C4-2B (cell line): ENCODE measurements at regions not wholly inside any gene's neighbourhood (a gene's known extent, or its start where the extent isn't known, plus 50 kb on each side); places are given as distances from the start of the nearest gene placed in this dataset.
"Not testable (repeated sequence)": the region's sequence is repeated elsewhere in the genome, so short reads cannot be mapped to it uniquely, and the experiment has no call there.

Experiments
- H3K27ac ChIP-seq: fragments of 450-650 bp; 2 replicates; pipeline ENCODE4 v1.5.1; 2017
- ZFX ChIP-seq: fragments of 450-650 bp; IDR thresholded peaks from 2 replicates; pipeline ENCODE4 v1.6.1; 2017
- TF ChIP-seq, protein P1 (sequence below): fragments of 450-650 bp; conservative IDR thresholded peaks from 2 replicates; pipeline ENCODE4 v1.5.1; 2017; ENCODE audit warnings: mild to moderate bottlenecking

DNA sequence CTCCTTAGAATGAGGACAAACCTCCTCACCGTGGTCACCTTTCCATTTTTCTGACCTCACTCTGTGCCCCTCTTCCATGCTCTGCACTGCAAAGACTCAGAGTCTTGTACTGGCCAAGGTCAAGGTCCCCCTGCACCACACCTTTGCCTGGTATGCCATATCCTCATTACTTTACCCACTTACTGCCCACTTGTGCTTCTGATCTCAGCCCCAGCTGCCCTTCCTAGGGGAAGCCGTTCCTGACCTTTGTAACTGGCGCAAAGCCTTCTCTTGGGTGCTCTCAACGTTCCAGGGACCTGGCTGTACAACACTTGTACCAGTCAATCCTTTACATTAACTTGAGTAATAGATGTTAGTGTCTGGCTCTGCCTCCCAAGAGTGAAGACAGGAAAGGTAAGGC lies 256.0 kb downstream of the SV2B start:
- no peak overlapping the region for H3K27ac ChIP-seq
- TF ChIP-seq ZFX: no peak
- TF ChIP-seq, protein P1, sequence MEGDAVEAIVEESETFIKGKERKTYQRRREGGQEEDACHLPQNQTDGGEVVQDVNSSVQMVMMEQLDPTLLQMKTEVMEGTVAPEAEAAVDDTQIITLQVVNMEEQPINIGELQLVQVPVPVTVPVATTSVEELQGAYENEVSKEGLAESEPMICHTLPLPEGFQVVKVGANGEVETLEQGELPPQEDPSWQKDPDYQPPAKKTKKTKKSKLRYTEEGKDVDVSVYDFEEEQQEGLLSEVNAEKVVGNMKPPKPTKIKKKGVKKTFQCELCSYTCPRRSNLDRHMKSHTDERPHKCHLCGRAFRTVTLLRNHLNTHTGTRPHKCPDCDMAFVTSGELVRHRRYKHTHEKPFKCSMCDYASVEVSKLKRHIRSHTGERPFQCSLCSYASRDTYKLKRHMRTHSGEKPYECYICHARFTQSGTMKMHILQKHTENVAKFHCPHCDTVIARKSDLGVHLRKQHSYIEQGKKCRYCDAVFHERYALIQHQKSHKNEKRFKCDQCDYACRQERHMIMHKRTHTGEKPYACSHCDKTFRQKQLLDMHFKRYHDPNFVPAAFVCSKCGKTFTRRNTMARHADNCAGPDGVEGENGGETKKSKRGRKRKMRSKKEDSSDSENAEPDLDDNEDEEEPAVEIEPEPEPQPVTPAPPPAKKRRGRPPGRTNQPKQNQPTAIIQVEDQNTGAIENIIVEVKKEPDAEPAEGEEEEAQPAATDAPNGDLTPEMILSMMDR: no peak

DNA sequence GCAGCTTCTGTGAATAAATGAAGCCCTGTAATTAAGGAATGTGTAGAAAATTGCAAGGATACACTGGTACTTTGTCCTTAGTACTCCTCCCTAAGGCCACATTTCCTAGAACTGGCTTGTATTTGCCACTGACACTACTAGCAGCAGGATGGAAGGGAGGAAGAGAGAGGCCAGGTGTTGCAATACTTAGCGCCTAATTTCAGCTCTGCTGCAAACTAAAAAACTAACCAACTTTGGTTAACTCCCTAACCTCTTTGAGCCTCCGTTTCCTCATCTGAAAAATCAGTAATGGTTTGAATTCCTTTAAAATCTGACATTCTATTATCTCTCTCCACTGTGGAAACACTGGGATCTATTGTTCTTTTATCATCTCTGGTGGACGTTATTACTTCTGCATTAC lies 257.0 kb downstream of the SV2B start:
- no peak for TF ChIP-seq ZFX
- TF ChIP-seq, protein P1: no peak

DNA sequence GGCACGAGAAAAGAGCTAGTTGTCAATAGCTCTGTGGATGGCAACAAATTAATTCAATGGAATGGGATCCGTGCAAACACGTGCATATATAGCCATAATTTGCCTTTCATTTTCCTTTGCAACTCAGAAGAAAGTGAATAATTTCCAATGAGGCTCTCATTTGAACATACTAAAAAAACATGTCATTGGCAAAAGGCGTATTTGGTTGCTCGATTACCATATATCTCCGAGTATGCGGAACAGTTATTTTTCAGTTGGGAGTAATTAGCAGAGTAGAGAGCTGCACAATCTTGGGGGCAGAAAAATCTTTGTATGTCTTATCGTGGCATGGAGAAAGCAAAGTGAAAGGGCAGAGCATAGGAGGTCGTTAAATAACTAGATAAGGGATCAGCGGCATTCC lies 257.4 kb downstream of the SV2B start:
- H3K27ac ChIP-seq: no peak overlapping the region
- no peak for TF ChIP-seq ZFX
- TF ChIP-seq, protein P1: no peak

More for the DNA sequence above, 257.0 kb downstream of the SV2B start:
- H3K27ac ChIP-seq: no peak overlapping the region

DNA sequence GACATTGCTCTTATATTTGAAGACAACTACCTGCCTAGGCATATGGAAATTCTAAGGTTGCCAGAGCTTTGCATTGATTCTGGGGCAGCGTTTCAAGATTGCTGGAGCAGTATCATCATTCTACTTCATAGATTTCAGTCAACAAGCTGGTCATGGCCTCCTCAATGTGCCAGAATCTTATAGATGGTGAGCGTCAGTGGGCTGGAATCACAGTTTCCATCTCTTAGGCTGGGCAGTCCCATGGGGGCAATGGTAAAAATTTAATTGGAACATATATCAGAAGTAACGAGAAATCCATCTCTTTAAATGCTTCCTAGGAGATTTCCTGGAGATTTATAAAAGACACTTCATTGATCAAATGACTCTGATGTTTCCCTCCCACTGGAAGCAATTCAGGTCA lies 258.3 kb downstream of the SV2B start:
- H3K27ac ChIP-seq: no peak overlapping the region
- no peak for TF ChIP-seq ZFX
- TF ChIP-seq, protein P1: no peak

DNA sequence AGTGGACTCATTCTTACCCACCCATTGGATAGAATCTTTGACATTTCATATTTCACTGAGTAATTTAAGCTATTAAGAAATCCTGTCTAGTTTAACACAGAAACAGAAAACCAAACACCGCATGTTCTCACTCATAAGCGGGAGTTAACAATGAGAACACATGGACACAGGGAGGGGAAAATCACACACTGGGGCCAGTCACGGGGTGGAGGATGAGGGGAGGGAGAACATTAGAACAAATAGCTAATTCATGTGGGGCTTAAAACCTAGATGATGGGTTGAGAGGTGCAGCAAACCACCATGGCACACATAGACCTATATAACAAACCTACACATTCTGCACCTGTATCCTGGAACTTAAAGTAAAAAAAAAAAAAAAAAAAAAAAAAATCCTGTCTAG lies 261.6 kb downstream of the SV2B start:
- not testable (repeated sequence) for H3K27ac ChIP-seq

DNA sequence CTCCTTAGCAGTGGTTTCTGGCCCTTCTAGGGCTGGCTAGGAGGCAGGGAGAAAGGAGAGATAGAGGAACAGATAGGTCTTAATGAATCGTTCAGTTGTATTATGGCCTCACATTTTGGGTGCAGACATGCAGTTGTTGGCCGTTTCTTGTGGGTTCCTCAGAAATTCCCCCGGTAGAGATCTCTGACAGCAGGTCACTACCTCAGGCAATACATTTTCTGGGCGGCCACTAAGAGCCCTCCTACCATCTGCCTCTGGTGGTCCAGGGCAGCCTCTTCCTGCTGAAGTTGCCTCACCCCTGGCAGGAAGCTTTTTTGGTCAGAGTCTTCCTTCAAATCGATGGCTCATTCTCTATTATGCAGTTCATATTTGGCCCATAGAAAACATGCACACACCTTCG lies 266.1 kb downstream of the SV2B start:
- TF ChIP-seq, protein P1: no peak
- no peak for TF ChIP-seq ZFX
- H3K27ac ChIP-seq: no peak overlapping the region

DNA sequence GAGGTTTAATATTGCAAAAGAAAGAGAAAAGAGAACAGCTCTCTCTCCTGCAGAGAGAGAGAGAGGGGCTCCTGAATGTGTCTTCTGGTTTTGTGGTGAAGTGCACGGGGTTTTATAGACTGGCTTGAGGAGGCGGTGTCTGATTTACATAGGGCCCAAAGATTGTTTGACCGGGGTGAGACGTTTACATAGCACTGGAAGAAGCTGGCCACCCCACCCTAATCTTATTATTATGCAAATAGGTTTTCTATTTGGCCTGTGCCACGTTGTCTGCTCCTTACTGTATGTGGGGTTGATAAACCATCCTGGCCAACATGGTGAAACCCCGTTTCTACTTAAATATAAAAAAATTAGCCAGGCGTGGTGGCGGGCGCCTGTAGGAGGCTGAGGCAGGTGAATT lies 268.6 kb downstream of the SV2B start:
- H3K27ac ChIP-seq: no peak overlapping the region
- TF ChIP-seq ZFX: no peak
- TF ChIP-seq, protein P1: no peak

DNA sequence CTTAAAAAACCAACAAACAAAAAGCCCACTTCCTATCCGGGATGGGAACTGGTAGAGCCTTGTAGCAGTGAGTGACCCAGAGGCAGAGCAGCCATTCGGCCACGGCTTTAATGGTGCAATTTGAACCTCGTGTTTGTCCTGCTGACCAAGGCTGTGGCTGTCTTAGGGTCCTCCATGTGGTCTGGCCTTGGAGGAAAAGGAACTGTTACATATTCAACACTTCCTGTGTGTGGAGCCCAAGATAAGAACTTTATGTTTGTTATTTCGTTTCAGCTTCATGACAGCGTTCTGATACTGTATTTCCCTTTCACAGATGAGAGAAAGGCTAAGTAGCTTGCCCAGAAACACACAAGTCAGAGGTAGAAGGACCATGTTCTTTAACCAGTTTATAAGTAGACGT lies 269.8 kb downstream of the SV2B start:
- TF ChIP-seq, protein P1: no peak
- no peak for TF ChIP-seq ZFX
- no peak overlapping the region for H3K27ac ChIP-seq

DNA sequence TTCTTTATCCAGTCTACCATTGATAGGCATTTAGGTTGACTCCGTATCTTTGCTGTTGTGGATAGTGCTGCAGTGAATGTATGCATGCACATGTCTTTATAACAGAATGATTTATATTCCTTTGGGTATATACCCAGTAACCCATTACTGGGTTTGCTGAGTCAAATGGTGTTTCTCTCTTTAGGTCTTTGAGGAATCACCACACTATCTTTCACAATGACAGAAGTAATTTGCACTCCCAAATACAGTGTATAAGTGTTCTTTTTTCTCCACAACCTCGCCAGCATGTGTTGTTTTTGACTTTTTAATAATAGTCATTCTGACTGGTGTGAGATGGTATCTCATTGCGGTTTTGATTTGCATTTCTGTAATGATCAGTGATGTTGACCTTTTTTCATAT lies 271.3 kb downstream of the SV2B start:
- not testable (repeated sequence) for H3K27ac ChIP-seq
